B cell (primary cell): ENCODE measurements at regions not wholly inside any gene's neighbourhood (a gene's known extent, or its start where the extent isn't known, plus 50 kb on each side); places are given as distances from the start of the nearest gene placed in this dataset.

Source experiments
- ATAC-seq: fragments of 200-7000 bp; cut with Tn5 transposase; one replicate; pipeline ENCODE4 v1.10.0; 2021; ENCODE audit warnings: low read depth, mild to moderate bottlenecking, moderate number of reproducible peaks, moderate library complexity
- CTCF ChIA-PET: fragments of 350-600 bp; sonication (Branson Sonifier 250); formaldehyde crosslinking; loops from one replicate; lab custom pipeline; 2021; ENCODE audit warnings: antibody characterized with exemption, inconsistent platforms; lab: Charles Lee
- POLR2A ChIA-PET: fragments of 350-600 bp; sonication (Branson Sonifier 250); formaldehyde crosslinking; loops from one replicate; lab custom pipeline; 2021; ENCODE audit warnings: antibody characterized with exemption; lab: Charles Lee
- DNase-seq: peaks from one replicate; pipeline ENCODE4 v3.0.0; 2013
- H2AFZ ChIP-seq: 2 replicates; pipeline ENCODE4 v1.6.1; 2012; ENCODE audit warnings: mild to moderate bottlenecking, low read depth, low read length; ENCODE audit not compliant: insufficient read depth, poor library complexity, severe bottlenecking
- H3K27ac ChIP-seq, 2 donors: 1 replicate in 1 of 2; 2 replicates in 1 of 2; pipeline ENCODE4 v1.5.1; 2012 to 2013; ENCODE audit warnings: low read length in 2 of 2, mild to moderate bottlenecking in 2 of 2, moderate library complexity in 1 of 2
- H3K27me3 ChIP-seq, 4 experiments: fragments of 200-600 bp in 1 of 4; sonication (generic) in 1 of 4; replicated peaks in 1 of 4; 1 replicate in 2 of 4; 2 replicates in 2 of 4; pipeline versions ENCODE4 v1.6.1 to v1.7.0; 2013 to 2016; ENCODE audit warnings: low read length in 3 of 4, mild to moderate bottlenecking in 2 of 4, mixed read lengths in 1 of 4, moderate library complexity in 1 of 4; ENCODE audit not compliant: insufficient read depth in 4 of 4, control insufficient read depth in 3 of 4; ENCODE audit errors: control extremely low read depth in 1 of 4
- H3K36me3 ChIP-seq, 2 experiments: replicated peaks in 1 of 2; 1 replicate in 1 of 2; 2 replicates in 1 of 2; pipeline versions ENCODE4 v1.6.1 to v1.7.1; 2013; ENCODE audit warnings: low read length in 1 of 2; ENCODE audit not compliant: insufficient read depth in 2 of 2, control insufficient read depth in 1 of 2; ENCODE audit errors: control extremely low read depth in 1 of 2, extremely low read depth in 1 of 2
- H3K4me1 ChIP-seq, 2 donors: fragments of 200-600 bp in 1 of 2; sonication (generic) in 1 of 2; 1 replicate in 1 of 2; 2 replicates in 1 of 2; pipeline versions ENCODE4 v1.5.1 to v1.6.1; 2013 to 2017; ENCODE audit warnings: low read length in 2 of 2; ENCODE audit not compliant: control insufficient read depth in 2 of 2, insufficient read depth in 2 of 2
- H3K4me2 ChIP-seq: replicated peaks from 2 replicates; pipeline ENCODE3; 2012; ENCODE audit warnings: mild to moderate bottlenecking, low read depth, low read length; ENCODE audit not compliant: poor library complexity, severe bottlenecking
- H3K4me3 ChIP-seq, 5 experiments: fragments of 200-600 bp in 1 of 5; sonication (generic) in 1 of 5; 1 replicate in 3 of 5; 2 replicates in 2 of 5; pipeline versions ENCODE4 v1.5.1 to v1.7.0; 2011 to 2016; ENCODE audit warnings: low read length in 4 of 5, mild to moderate bottlenecking in 4 of 5, low read depth in 2 of 5, control low read depth in 1 of 5, moderate library complexity in 1 of 5; ENCODE audit not compliant: insufficient read depth in 1 of 5; ENCODE audit errors: control extremely low read depth in 1 of 5, extremely low read depth in 1 of 5
- H3K79me2 ChIP-seq: fragments of 200-600 bp; sonication (generic); one replicate; pipeline ENCODE4 v1.6.0; 2016; ENCODE audit warnings: low read length; ENCODE audit not compliant: control insufficient read depth, insufficient read depth
- H3K9ac ChIP-seq: fragments of 200-600 bp; sonication (generic); 2 replicates; pipeline ENCODE4 v1.6.1; 2017; ENCODE audit warnings: mild to moderate bottlenecking, low read length, moderate library complexity
- H3K9me3 ChIP-seq, 3 donors: one replicate each; pipeline versions ENCODE4 v1.6.1 to v1.7.1; 2013; ENCODE audit warnings: low read length in 2 of 3; ENCODE audit not compliant: control insufficient read depth in 2 of 3, insufficient read depth in 1 of 3; ENCODE audit errors: control extremely low read depth in 1 of 3
- H4K20me1 ChIP-seq: 2 replicates; pipeline ENCODE4 v1.6.0; 2012; ENCODE audit warnings: mild to moderate bottlenecking, low read length; ENCODE audit not compliant: insufficient read depth, control insufficient read depth, poor library complexity, severe bottlenecking
- H3K27ac Mint-ChIP-seq: one replicate; pipeline ENCODE4 v1.8.0; 2021; ENCODE audit warnings: mixed read lengths
- H3K27me3 Mint-ChIP-seq: one replicate; pipeline ENCODE4 v1.8.0; 2021; ENCODE audit warnings: mixed read lengths
- H3K4me1 Mint-ChIP-seq: one replicate; pipeline ENCODE4 v1.8.0; 2021; ENCODE audit warnings: mixed read lengths
- H3K4me3 Mint-ChIP-seq: one replicate; pipeline ENCODE4 v1.8.0; 2021; ENCODE audit warnings: mixed read lengths
- H3K9me3 Mint-ChIP-seq: one replicate; pipeline ENCODE4 v1.8.0; 2022; ENCODE audit warnings: mixed read lengths; ENCODE audit not compliant: insufficient read depth
- CTCF ChIP-seq: fragments of 200-600 bp; IDR thresholded peaks from one replicate; pipeline ENCODE4 v1.8.0; 2022; ENCODE audit warnings: antibody characterized with exemption, mild to moderate bottlenecking
- EZH2 ChIP-seq: IDR thresholded peaks from 2 replicates; pipeline ENCODE4 v1.6.1; 2012; ENCODE audit warnings: borderline replicate concordance, low read depth, mild to moderate bottlenecking, moderate library complexity, low read length; ENCODE audit not compliant: insufficient read depth, poor library complexity, severe bottlenecking
- WGBS: methylation state at CpG from one replicate; pipeline ENCODE4 v1.1.5; 2013; ENCODE audit warnings: missing lambda C conversion rate; ENCODE audit not compliant: insufficient coverage; 5-methylcytosine and 5-hydroxymethylcytosine counted together
- intact Hi-C: fragments of 100-400 bp; cut with micrococcal nuclease; formaldehyde crosslinking; loops from one replicate; pipeline ENCODE4 v1.10.0; 2022

GRCh38 chr2:226158229-226158628, 641.4 kb downstream of the IRS1 start:
- Histone ChIP-seq H3K9ac (no peak overlapping the region), H3K4me2 (no peak overlapping the region), H3K27ac (no peak overlapping the region), H3K4me3 (no peak overlapping the region), H3K27me3 (no peaks in the 10 kb centered on the region), H4K20me1 (no peaks in the 10 kb centered on the region), H3K79me2 (no peaks in the 10 kb centered on the region), H3K9me3 (no peaks in the 10 kb centered on the region), H2AFZ (no peak overlapping the region), H3K36me3 (no peaks in the 10 kb centered on the region), H3K4me1 (no peaks in the 10 kb centered on the region)
- intact Hi-C loops: no loop called here
- peaks cover 21% of the 10 kb centered on the region for H3K27me3 Mint-ChIP-seq
- ATAC-seq (no peak), DNase-seq (no peak)
- WGBS: 100% methylated on average over 1 of the region's 1 CpG
- no peak overlapping the region for H3K27ac Mint-ChIP-seq
- no peak overlapping the region for H3K4me3 Mint-ChIP-seq
- POLR2A ChIA-PET: no interaction called here
- H3K9me3 Mint-ChIP-seq: no peaks in the 10 kb centered on the region
- no peak for TF ChIP-seq EZH2
- CTCF ChIA-PET: no interaction called here
- H3K4me1 Mint-ChIP-seq: no peaks in the 10 kb centered on the region

GRCh38 chr2:226155093-226155875, 644.3 kb downstream of the IRS1 start:
- Histone ChIP-seq H3K4me2 (no peak overlapping the region), H3K4me1 (no peaks in the 10 kb centered on the region), H3K9me3 (no peaks in the 10 kb centered on the region), H4K20me1 (no peaks in the 10 kb centered on the region), H3K36me3 (no peaks in the 10 kb centered on the region), H3K27me3 (no peaks in the 10 kb centered on the region), H3K79me2 (no peaks in the 10 kb centered on the region), H2AFZ (no peak overlapping the region), H3K9ac (no peak overlapping the region), H3K4me3 (no peak overlapping the region), H3K27ac (no peak overlapping the region)
- intact Hi-C loops: no loop called here
- 82% methylated on average over 2 of the region's 5 CpGs for WGBS
- H3K9me3 Mint-ChIP-seq: no peaks in the 10 kb centered on the region
- ChIA-PET CTCF (no interaction called here), POLR2A (no interaction called here)
- H3K4me1 Mint-ChIP-seq: no peaks in the 10 kb centered on the region
- H3K27me3 Mint-ChIP-seq: peaks cover 23% of the 10 kb centered on the region
- H3K4me3 Mint-ChIP-seq: no peak overlapping the region
- no peak overlapping the region for H3K27ac Mint-ChIP-seq
- TF ChIP-seq CTCF (no peak), EZH2 (no peak)
- DNase-seq: no peak
- no peak for ATAC-seq
